Activated CD4-positive, alpha-beta T cell treated with anti-CD3 and anti-CD28 coated beads for 4 hours (primary cell): ENCODE measurements at regions not wholly inside any gene's neighbourhood (a gene's known extent, or its start where the extent isn't known, plus 50 kb on each side); places are given as distances from the start of the nearest gene placed in this dataset.
"Not testable (repeated sequence)": the region's sequence is repeated elsewhere in the genome, so short reads cannot be mapped to it uniquely, and the experiment has no call there.

Experiments used
- DNase-seq, 2 donors: peaks; one replicate each; pipeline ENCODE4 v3.0.0-alpha.2; 2020

DNA sequence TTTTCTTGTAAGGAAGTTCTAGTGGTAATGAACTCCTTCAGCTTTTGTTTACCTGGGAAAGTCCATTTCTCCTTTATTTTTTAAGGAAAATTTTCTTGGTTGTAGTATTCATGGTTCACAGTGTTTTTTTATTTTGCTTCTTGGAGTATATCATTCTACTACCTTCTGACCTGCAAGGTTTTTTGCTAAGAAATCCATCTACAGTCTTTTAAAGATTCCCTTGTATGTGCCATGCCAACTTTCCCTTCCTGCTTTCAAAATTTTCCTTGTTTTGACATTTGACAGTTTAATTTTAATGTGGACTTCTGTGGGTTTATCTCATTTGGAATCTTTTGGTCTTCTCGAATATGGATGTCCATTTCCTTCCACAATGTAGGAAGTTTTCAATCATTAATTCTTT, 855.6 kb downstream of the TBC1D32 start:
- DNase-seq = no peak

DNA sequence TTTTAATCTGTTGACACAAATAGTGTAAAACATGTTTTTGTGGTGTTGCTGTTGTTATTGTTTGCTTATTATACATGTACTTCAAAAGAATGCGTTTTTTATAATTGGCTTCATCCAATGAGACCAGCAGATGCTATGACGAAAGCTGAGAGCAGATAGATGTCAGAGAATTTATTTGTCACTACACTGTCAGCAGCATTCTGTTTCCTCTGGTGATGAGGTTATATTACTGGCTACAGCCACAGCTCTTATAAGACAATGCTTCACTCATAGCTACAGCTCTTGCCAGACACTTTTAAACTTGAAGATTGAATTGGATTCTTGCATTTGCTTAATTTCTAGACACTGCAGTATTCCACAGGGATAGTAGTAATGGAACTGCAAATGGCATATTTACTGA, 860.5 kb downstream of the TBC1D32 start:
- DNase-seq = no peak

DNA sequence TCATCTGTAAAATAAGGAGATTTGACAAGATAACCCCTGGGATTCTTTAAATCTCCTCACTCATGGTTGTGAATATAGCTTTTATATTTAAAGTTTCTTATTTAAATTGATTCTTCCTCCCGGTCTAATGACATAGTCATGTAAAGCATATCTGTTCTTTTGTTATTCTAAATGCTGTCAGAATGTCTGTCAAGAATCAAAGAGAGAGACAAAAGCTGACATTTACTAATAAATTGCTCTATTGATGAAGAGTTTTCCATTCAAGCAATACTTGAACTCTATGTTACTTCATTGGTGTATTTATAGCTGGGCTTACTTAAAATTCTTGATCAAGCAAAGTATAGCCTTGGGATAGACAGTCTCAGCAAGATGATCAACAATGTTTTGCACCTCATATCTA, 865.8 kb downstream of the TBC1D32 start:
- DNase-seq = no peak

DNA sequence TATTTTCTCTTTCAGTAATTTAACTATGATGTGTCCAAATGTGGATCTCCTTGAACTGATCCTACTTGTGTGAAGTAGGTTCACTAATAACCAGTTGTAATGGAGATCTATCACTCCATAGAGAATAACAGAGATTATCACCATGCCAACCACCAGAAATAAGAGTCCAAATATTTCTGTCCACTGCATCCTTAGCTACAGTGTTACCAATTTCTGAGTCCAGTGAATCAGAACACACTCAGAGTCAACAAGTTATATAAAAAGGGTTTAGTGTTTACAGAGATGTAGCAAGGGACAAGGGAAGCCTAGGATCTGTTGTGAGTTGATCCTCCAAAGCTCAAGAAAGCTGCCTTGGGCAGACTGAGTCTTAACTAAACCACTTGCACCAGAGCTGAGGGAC, 882.8 kb downstream of the TBC1D32 start:
- DNase-seq = no peak

DNA sequence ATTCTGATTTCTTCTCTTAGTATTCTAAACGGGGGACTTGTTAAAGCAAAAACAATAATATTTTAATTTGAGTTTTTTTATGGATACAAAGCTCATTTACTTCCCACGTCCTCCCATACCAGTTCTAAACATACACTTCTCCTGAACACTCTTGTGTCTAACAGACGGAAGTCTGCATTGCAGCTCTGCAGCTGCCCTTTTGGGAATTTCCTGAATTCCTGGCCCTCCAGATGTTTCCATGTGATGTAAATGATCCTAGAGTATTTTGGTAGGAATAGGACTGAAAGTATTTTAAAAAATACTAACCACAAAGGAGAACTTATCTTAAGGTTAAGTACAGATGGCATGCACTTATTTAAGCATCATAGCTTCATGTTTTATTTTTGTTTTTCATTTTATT, 886.7 kb downstream of the TBC1D32 start:
- DNase-seq = no peak

DNA sequence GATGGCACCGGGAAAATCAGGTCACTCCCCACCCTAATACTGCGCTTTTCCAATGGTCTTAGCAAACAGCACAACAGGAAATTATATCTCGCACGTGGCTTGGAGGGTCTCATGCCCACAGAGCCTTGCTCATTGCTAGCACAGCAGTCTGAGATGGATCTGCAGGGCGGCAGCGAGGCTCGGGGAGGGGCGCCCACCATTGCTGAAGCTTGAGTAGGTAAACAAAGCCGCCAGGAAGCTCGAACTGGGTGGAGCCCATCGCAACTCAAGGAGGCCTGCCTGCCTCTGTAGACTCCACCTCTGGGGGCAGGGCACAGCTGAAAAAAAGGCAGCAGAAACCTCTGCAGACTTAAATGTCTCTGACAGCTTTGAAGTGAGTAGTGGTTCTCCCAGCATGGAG, 901.4 kb downstream of the TBC1D32 start:
- not testable (repeated sequence) for DNase-seq

DNA sequence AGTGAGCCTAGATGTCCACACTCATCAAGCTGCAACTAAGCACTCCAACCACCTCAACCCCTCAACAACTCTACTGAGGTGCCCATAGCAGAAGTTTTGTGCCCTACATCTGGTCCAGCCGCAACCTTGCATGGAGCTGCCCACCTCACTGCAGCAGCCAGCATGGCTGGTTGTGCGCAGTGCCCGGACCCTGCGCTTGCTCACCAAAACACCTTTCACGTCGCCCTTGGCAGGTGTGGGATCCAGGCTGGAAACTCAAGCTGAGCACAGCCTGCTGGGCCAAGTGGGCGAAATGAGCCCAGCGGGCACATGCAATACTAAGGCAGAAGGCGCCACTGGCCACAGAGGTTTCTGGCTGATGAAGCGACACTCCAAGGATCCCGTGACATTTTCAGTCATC, 902.4 kb downstream of the TBC1D32 start:
- no peak for DNase-seq

DNA sequence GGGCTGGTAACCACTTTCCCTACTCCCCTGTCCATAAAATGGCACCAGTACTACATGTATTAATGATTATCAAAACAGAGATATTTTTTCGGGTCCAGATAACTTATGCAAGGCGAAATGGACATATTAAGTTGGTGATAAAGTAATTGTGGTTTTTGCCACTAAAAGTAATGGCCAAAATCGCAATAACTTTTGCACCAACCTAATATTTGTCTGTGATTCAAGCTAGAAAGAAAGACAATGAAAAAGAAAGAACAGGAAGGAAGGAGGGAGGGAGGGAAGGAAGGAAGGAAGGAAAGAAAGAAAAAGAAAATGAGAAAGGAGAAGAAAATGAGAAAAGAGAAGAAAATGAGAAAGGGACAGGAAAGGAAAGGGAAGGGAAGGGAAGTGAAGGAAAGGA, 922.9 kb downstream of the TBC1D32 start:
- no peak for DNase-seq

DNA sequence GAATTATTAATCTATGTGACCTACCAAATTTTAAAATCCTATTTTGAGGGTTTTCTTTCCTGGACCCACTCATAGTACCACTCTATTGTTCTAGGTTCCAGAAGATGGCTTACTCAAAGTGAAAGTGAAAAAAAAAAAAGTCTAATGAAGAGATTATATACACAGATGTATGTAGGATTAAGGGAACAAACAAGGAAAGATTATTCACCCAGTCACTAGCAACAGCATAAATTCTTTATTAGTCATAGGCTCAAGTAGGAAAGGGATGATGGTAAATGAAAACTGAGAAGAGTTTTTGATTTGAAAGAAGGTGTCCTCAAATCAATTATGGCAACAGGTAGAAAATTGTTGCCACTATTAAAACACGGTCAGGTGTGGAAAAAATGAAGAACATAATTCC, 923.7 kb downstream of the TBC1D32 start:
- no peak for DNase-seq

DNA sequence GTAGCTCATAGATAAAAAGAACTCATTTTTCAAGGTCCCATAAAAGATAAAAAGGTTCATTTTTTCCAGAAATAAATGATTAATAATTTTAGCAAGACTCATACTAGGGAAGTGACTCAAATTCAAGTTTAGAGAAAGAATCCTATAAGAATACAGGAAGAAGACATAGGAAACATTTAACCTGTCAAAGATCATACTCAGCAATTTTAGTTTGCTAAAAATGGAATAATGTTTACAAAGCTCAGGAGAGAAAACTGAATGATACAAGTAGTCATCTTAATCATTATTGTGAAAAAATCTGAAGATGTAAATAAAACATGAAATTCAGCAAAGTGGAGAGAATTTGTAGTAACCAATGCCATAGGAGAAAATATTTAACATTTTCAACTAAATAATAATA, 926.6 kb downstream of the TBC1D32 start:
- DNase-seq = no peak

DNA sequence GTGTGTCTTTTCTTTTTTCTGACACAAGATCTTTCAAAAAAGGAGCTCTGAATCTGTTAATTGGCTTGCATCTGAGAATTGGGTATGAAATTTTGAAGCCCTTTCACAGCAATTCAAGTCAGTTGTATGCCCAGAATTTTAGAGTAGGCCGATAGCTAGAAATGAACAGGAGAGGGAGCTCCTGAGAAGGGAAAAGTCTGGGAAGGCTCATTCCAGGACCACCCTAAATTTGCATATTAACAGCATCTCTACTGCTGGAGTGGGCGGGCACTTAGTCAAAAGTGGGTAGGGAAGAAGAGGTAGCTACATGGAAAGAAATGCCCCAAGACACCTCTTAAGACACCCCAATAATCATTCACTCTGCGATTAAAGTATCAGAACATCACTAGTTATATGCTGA, 928.3 kb downstream of the TBC1D32 start:
- DNase-seq = no peak

DNA sequence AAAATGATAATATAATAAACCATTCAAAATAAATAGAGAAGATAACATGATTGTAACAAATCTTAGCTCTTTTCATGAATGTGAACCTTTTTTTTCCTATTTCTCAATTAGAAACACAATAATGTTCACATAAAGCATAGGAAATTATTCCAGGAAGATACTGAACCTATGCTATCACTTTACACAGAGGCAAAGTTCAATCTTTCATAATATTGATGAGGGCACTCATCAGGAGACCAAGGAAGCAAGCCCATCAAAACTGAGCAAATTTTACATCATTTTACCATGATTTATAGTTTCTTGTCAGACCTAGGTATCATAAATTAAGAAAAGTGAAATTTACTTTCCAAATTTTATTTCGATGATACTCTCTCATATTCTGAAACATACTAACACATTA, 938.5 kb downstream of the TBC1D32 start:
- DNase-seq = no peak

DNA sequence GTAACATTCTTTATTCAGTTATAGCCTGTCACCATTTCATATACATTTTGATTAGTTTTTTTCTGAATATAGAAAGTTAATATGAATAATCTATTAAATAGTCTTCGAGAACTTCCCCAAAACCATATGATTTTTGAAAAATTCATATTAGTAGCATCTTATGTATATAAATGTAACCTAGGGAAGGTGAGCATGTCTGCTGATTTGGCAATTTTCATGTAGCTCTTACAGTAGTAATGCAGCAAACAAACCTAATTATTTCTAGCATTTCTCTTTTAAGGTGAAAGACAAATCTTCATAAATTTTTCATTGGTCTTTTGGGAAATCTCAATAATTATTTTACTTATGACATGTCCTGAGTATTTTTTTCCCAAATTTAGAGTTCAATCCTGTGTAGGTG, 939.0 kb downstream of the TBC1D32 start:
- no peak for DNase-seq

DNA sequence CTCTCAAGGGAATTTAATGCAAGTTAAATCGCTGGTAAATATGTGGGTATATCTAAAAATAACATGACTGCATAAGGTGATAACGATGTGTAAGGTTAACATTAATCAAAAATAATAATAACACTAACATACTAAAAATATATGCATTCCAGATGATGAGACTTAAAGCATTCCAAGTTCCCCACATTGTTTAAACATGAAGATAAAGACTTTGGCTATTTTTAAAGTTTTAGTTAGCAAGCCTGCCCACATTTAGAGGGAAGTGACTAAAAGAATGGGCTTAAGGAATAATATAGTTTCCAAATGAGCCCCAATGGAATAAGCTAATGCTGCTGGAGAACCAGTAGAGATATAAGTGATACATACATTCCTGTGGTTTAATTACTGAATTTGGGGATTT, 941.3 kb downstream of the TBC1D32 start:
- no peak for DNase-seq

DNA sequence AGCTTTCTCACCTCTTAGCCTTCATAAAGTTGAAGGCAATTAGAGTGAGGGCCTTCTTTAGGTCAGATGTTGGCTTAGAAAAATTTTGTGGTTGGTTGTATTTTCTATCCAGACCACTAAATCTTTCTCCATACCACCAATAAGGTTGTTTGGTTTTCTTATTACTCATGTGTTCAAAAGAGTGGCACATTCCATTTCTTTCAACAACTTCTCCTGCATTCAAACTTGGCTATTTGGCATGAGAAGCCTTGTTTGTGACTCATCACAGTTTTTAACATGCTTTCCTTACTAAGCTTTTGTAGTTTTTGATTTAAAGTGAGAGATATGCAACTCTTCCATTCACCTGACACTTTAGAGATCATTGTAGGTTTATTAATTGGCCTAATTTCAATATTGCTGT, 949.6 kb downstream of the TBC1D32 start:
- DNase-seq = no peak

DNA sequence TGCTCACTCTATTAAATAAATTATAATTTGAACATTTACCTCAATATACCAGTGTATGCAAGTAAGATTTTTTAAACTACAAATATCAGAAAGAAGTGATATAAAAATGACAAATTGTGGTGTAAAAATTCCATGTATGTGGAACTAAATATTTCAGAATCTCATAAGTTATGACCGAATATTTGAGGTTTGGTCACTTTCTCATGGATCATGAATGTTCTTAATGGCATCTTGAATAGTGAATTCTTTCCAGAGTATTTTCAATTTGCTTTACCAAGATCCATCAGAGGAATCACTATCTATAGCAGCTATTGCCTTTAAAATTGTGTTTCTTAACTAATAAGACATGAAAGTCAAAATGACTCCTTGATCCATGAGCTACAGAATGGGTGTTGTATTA, 950.6 kb downstream of the TBC1D32 start:
- DNase-seq = no peak

DNA sequence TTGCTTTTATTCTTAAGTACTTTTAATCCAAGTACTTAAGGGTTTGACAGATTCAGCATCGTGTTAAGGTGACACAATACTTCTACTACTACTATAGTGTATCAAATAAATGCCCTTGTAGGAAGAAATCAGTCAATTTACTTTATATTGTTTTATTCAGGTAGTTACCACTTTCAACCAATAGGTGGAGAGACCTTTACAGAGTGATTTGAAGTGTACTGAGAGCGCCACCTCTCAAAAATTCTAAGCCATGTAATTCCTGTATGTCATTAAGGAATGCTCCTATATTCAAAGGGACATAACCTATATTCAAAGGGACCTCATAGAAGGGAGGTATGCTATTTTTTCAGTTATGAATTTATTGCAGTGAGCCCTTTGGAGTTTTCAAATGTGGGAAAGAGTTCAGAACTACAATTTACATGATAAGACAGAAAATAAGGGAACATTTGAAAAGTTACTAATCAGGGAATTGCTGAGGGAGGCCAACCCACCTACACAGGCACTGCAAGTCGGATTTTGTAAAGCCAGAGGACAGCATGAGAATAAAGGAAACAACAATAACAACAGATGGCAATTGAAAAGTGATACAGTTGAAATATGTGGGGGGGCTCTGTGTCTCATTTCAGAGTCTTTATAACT, 955.6 kb downstream of the TBC1D32 start:
- DNase-seq = no peak

DNA sequence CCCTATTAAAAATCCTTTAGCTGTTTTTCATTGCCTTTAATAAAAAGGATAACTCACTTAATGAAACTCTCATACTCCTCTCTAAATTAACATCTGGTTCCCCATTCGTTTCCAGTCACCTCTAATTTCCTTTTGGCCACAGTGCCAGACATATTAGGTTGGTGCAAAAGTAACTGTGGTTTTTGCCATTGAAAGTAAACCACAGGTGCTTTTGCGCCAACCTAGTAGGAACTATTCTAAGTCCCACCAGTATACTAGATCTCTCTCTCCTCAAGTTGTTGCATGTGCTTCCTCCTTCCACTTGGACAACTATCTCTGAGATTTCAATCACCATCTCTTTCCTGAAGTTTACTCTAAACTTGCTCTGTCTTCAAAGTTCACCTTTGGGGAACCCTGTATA, 961.1 kb downstream of the TBC1D32 start:
- no peak for DNase-seq

DNA sequence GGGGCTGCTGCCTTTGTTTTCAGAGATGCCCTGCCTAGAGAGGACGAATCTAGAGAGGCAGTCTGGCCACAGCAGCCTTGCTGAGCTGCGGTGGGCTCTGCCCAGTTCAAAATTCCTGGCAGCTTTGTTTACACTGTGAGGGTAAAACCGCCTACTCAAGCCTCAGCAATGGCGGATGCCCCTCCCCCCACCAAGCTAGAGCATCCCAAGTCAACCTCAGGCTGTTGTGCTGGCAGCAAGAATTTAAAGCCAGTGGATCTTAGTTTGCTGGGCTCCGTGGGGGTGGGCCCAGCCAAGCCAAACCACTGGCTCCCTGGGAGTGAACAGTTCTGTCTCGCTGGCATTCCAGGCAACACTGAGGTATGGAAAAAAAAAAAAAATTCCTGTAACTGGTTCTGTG, 970.9 kb downstream of the TBC1D32 start:
- no peak for DNase-seq

DNA sequence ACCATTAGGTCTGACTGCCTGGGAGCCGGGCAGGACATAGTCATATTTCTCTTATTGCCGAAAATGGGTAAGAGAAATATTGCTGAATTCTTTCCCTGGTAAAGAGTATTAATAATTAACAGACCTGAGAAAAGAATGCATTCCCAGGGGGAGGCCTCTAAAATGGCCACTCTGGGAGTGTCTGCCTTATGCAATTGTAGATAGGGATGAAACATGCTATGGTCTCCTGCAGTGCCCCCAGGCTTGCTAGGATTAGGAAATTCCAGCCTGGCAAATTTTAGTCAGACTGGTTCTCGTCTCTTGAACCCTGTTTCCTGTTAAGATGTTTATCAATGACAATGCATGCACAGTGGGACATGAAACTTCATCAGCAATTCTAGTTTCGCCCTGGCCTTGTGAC, 975.7 kb downstream of the TBC1D32 start:
- DNase-seq = not testable (repeated sequence)

DNA sequence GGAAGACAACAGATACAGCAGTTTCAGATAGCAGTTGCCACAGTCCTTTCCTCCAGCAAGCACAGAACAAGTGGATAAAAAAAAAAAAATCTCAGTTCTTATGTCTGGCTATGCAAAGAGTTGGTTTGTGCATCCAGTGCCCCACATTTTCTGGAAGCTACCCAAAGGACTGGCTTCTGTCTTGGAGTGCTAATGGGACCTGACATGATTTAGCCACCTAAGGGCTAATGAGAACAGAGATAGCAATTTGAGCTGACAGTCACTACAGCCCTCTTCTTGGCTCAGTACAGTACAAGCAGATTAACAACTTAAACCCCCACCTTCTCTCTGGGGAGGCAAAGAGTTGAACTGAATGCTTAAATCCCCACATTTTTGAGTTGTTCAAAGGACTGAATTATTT, 976.8 kb downstream of the TBC1D32 start:
- no peak for DNase-seq

DNA sequence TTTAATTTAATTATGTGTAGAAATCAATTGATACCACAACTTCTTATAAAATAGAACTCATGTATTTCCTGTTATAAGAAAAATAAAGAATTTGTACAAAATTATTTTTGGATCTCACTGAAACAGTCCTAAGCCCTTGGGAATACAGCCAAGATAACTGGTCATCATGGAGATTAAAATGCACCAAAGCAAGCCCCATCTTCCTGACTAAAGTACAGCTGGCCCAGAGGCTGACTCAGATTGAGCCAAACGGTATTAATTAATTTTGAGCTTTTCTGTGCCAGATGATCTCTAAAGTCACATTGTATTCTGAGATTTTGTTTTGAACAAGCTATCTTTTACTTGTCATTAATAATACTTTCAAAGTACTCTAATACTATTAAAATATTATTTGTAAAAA, 978.5 kb downstream of the TBC1D32 start:
- DNase-seq = no peak

DNA sequence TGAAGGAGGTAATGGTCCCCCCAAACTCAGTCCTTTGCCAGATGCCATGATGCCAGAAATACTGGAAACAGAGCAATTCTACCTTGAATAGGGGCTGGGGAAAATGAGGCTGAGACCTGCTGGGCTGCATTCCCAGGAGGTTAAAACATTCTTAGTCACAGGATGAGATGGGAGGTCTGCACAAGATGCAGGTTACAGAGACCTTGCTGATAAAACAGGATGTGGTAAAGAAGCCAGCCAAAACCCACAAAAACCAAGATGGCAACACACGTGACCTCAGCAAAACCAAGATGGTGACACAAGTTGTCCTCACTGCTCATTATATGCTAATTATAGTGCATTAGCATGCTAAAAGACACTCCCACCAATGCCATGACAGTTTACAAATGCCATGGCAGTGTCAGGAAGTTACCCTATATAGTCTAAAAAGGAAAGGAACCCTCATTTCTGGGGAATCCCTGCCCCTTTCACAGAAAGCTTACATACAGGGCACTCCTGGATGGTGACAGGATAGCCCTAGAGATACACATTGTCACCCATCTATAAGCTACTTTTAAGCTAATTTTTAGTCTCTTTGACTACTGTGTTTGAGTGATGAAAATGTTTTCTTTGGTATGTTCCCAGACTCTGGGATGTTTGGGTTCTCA, 979.7 kb downstream of the TBC1D32 start:
- DNase-seq = no peak

DNA sequence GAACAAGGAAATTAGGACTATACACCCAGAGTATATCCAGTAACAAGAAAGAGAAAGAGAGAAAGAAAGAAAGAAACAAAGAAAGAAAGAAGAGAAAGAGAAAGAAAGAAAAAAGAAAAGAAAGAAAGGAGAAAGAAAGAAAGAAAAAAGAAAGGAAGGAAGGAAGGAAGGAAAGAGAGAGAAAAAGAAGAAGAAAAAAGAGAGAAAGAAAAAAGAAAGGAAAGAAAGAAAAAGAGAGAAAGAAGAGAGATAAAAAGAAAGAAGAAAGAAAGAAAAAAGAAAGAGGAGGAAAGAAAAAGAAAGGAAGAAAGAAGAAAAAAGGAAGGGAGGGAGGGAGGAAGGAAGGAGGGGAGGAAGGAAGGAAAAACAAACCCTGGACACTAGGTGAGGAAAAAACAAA, 981.8 kb downstream of the TBC1D32 start:
- DNase-seq = no peak

DNA sequence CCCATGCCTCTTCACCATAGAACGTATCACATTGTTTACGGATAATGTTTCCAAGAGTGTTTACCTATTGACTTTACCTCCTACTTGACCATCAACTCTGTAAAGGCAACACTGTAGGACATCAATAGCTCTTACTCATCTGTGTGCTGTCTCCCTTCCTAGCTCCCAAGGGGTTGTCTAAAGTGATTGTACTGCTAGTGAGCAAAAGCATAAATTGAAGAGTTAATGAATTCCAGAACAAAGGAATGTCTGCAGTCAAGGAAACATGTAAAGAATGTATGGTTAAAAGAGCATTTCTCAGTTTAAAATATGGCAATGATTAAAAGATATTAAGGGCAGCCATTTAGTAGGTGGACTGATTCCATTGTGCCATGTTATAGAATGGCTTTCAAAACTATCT, 985.4 kb downstream of the TBC1D32 start:
- DNase-seq = no peak
